Kidney capillary endothelial cell (primary cell): ENCODE measurements at regions not wholly inside any gene's neighbourhood (a gene's known extent, or its start where the extent isn't known, plus 50 kb on each side); places are given as distances from the start of the nearest gene placed in this dataset.
"Not testable (repeated sequence)": the region's sequence is repeated elsewhere in the genome, so short reads cannot be mapped to it uniquely, and the experiment has no call there.

Source experiments
- DNase-seq: peaks from one replicate; pipeline ENCODE4 v3.0.0-alpha.2; 2018; ENCODE audit warnings: low spot score

- DNase-seq = no peak
Measured at GRCh38 chr2:4695281-4695861, 992.0 kb downstream of the DCDC2C start.

GRCh38 chr2:4715065-4715464 is 977.1 kb upstream of the SOX11 start:
- DNase-seq = no peak

DNA sequence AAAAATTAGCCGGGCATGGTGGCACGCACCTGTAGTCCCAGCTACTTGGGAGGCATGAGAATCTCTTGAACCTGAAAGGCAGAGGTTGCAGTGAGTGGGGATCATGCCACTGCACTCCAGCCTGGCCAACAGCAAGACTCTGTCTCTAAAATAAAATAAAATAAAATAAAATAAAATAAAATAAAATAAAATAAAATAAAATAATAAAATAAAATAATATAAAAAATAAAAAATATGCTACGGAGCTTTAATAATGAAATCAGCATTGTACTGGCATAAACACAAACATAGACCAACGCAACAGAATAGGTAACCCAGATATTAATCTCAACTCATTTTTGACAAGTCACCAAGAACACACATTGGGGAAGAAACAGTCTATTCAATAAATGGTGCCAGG is 973.4 kb upstream of the SOX11 start:
- no peak for DNase-seq

- no peak for DNase-seq
Measured at GRCh38 chr2:4725618-4726017, 966.6 kb upstream of the SOX11 start.

GRCh38 chr2:4732560-4732959 is 959.6 kb upstream of the SOX11 start:
- DNase-seq = no peak

DNA sequence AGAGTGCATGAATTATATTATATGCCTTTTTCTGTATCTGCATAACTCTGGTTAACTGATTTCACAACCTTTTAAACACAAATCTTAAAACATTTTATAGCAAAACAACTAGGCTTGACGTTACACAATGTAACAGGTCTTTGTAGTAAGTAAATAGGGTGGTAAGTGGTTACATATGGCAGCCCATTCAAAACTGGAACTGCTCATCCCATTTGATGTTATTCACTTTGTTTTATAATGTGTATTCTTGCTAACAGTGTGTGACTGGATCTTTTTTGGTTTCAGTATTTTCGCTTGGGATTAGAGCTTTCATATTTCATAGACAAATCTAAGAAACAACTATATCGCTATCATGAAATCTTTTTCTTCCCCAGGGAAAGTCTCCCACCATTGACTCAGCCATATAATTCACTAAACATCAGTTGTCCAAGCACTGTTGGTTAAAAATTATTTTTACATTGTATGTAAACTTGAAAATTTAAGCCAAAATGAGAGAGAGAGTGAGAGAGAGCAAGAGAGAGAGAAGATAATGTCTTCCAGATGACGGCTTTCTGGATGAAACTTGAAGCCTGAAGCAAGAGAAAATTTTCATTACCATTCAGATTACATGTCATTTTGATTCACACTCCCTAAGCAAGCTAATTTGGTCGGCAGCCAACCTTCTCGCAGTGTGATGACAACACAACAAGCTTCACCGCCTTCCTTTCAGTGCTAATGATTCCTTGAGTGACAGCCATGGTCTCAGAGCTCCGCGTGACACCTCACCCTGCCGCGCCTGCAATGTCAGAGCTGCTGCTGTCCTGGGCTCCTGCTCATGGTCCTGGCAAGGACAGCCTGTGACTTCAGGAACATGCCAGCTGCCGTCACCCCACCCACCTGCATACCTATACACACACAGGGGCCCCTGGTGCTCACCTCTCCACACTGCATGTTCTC is 946.9 kb upstream of the SOX11 start:
- no peak for DNase-seq

DNA sequence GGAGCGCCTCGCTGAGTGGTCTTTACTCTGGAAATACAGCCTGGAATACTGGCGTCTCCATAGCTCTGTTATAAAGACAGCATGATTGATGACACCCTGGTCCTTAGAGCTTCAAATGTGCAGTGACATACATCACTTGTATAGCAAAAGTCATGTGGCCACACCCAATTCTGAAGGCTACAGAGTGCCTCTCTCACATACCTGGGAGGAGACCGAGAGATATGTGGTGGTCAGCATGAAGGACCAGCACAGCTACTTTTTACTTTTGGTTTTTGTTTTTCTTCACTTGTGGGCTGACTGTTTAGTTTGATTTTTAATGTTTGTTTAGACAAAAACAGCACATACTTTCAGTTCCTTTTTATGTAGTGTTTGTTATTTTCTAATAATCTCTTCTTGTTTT is 938.5 kb upstream of the SOX11 start:
- no peak for DNase-seq

- peak; percentile 24 for DNase-seq
Measured at GRCh38 chr2:4762951-4763376, 929.2 kb upstream of the SOX11 start.

- no peak for DNase-seq
Measured at GRCh38 chr2:4765787-4766530, 926.2 kb upstream of the SOX11 start.

DNA sequence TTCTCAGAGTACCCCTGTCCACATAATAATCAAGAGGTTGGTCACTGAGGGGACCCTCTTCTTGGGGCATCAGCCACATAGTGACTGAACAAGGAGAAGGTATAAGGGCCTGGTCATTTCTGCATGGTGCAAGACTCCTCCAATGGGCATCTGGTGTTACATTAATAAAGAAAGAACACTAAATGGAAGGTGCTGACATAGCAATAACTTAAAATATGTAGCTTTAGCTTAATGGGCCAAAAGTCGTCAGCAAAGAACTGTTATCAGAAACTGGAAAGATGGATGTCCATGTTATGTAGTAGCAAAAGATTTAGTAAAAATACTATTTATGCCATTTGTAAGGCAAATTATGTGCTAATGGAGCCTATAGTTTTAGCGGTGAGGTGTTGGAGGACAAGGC is 916.5 kb upstream of the SOX11 start:
- DNase-seq = no peak

DNA sequence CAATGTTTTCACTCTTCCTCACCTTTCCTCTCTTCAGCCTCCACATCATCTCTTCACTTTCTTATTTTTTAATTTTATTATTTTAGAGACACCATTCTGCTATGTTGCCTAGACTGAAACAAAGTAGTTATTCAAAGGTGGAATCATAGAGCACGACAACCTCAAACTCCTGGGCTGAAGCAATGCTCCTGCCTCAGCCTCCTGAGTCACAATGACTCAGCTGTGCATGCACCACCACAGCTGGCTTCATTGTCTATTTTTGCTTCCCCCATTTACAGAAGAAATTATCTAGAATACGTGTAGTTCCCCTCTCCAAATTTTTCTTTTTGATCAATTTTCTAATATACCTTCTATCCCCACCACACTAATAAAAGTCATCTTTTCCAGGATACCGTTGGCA is 911.5 kb upstream of the SOX11 start:
- no peak for DNase-seq

DNA sequence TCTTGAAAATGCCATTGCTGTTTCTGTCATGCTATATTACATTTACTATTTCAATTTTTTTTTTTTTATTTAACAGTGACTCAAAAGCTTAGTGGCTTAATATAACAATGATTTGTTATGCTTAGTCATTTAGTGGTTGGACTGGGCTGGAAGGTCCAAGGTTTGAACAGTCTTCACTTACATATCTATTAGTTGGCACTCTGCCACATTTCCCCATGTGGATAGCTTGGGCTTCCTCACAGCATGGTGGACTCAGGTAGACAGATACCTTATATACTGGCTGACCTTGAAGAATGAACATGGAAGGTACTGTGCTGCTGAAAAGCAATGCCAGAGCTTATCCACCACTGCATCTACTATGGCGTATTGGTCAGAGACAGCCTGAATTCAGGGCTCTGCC is 909.5 kb upstream of the SOX11 start:
- DNase-seq = no peak

GRCh38 chr2:4791488-4791887 is 900.7 kb upstream of the SOX11 start:
- peak; percentile 20 for DNase-seq

DNA sequence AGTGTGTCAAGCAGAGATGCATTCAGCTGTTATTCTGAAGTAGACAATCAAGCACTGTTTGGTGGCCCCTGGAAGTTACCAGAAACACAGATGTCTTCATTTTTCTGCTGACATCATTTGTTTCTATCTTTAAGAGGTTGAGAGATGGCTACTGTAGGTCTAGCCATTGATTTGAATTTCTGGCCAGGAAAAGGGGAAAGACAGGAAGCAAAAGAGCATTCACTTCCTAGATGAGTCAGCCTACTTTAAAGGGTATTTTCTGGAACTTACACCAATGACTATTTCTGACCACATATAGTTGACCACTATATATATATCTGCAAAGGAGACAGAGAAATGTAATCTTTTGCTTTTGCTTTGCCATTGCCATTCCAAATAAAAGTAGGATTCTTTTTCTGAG is 900.1 kb upstream of the SOX11 start:
- peak; percentile 74 for DNase-seq

GRCh38 chr2:4803396-4803795 is 888.8 kb upstream of the SOX11 start:
- DNase-seq = no peak

- not testable (repeated sequence) for DNase-seq
Measured at GRCh38 chr2:4814137-4814536, 878.0 kb upstream of the SOX11 start.

DNA sequence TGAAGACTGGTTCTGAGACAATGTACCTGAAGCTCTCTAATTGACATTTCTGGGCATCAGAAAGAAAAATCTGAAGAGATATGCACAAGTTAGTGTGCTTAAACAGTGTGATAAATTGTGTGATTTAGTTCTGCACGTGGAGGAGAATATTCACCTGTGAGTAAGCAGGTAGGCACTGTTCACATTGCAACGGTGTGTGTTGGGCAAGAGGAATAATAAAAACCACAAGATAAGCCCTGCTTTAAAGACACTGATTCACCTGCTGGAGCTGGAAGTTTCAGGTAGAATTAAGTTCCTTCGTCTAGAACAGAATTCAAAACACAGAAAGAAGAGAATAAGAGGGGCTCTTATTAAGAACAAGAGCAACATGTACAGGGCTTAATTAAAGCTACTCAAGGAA is 864.3 kb upstream of the SOX11 start:
- no peak for DNase-seq

- DNase-seq = no peak
Measured at GRCh38 chr2:4828682-4829374, 863.4 kb upstream of the SOX11 start.

GRCh38 chr2:4831751-4832150 is 860.4 kb upstream of the SOX11 start:
- DNase-seq = no peak

- DNase-seq = no peak
Measured at GRCh38 chr2:4832642-4833041, 859.5 kb upstream of the SOX11 start.

DNA sequence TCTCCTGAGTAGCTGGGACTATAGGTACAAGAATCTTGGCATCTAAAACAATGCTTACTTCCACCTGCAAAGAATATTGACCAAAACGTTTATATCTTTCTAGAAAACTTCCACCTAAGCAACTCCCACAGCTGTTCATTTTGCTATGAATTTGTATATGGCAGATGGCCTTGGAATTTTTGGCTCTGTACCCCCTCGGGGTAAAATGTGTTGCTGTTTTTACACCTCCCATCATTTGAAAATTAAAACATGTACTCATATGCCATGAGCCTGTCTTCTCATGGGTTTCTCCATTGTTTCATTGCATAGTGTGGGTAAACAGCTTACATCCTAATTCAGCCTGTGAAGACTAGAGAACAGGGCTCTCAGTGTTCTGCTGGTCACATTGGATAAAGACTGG is 853.6 kb upstream of the SOX11 start:
- DNase-seq = no peak

DNA sequence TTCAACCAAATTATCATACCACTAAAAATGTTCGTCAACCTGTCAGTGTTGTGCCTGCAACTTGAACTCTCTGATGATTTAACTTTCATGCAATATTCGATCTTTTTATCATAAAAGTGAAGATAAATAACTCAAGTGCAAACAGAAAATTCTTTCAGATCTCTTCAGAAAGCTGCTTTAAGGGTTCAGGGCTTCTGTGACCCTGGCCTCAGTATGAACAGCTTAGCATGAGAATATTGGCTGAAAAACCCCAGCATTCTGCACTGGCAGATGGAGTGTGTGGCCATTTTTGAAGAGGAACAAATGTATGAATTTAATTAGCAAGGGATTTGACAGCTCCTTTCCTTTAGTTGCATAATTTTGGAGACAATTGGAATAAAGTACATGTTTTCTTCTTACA is 851.4 kb upstream of the SOX11 start:
- DNase-seq = no peak
